HG03175 (cell line): ENCODE measurements at regions not wholly inside any gene's neighbourhood (a gene's known extent, or its start where the extent isn't known, plus 50 kb on each side); places are given as distances from the start of the nearest gene placed in this dataset.

ENCODE experiments used
- ATAC-seq: cut with Tn5 transposase; IDR thresholded peaks from one replicate; pipeline ENCODE4 v1.9.1; 2021; ENCODE audit warnings: mild to moderate bottlenecking, moderate library complexity; ENCODE audit not compliant: unreplicated experiment

DNA sequence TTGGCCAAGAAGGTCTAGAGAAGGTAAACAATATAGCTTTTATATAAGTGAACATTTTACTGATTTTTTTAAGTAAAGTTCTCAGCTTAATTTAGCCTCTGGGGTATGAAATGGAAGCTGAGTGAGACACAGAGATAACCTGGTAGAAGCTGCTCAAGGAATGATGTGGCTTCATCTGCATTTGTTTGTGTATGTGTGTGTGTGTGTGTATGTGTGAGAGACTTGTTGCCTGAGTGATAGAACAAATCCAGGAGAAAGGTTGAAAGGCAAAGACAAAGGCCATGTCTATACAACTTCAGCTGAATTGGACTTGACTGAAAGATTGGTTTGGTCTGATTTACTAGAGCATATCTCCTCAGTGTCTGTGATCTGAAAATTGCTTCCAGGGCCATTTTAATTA lies 63.6 kb downstream of the PCDH7 start:
- no peak for ATAC-seq

DNA sequence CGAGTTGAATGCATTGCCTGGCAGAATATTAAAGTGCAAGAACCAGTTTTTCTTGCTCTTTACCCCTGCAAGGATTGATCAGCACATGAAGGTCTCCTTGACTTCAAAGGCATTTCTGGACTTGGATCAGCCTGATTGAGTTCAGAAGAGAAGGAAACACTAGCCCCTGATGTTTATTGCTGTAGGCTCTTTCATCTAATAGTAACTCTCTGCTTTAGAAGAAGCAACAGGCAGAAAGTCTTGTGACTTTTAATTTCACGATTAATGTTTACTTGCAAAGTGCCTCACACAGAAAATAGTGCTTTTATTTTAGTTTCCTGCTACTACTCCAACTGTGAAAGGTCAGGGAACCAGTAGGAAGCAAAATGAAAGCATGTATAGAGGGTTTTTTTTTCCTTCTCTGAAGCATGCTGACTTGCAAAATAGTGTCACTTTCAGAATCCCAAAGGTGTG lies 69.1 kb downstream of the PCDH7 start:
- no peak for ATAC-seq

DNA sequence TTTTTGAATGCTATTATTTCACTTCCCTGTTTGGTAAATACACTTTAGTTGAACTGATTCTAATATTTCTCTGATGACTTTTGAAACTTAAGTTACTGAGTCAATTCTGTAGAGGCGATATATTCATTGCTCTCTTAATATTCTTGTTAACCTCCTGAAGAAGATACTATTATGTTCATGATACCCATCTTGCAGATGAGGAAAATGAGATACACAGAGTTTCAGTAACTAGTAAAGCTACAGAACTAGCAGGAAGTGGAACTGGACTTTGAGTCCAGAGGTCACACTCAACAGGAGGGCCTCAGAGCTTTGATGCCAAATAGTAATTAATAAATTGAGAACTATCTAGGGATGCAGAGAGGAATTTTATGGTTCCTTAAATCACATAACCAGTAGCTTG lies 70.0 kb downstream of the PCDH7 start:
- no peak for ATAC-seq

DNA sequence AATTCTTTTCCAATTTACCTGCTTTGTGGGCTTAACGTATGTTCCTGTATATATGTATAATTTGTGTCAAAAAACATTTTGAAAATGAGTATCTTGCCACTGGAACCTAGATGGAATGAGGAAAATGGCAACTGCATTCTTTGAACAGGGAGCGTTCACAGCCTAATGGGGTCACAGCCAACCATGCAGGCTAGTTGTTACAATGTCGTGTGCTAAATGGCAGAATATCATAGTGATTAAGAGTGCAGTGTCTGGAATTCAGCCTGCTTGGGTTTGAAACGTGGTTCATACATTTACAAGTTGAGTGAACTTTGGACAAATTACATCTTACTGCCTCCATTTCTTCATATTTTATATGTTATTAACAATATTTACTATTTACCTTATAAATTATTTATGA lies 70.8 kb downstream of the PCDH7 start:
- no peak for ATAC-seq

DNA sequence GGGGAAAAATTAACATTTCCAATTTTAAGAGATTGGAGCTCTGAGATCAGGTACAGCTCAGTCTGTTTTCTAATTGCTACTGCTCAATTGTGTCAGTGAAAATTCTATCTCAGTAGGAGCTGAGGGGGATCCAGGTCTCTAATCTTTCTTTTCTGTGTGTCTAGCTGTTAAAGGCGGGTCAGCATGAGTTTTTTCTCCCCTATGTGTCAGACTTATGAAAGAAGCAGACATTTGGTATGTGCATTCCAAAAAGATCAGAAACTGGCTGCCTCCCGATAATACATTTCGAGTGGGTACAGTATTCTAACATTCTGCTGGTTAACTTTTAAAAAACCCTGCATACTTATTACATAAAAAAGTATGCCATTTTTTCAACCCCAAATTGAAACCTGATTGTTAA lies 72.4 kb downstream of the PCDH7 start:
- ATAC-seq = no peak

DNA sequence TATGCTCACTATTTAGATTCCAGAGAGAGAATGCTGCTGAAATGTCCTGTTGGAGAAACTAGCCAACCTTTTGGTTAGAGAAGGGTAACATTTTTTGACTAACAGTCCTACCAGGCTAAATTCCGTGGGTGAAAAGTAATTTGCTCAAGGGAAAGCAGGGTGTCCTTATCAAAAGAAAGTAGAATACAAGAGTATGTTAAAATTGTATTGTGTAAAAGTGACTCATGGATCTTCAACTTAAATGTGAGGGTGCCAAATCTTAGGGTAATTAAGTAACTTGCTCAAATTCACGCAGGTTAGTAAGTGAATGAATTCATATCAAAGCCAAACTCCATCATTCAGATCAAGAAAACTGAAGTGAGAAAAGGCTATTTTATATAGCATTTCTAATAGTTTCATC lies 81.7 kb downstream of the PCDH7 start:
- ATAC-seq = no peak

DNA sequence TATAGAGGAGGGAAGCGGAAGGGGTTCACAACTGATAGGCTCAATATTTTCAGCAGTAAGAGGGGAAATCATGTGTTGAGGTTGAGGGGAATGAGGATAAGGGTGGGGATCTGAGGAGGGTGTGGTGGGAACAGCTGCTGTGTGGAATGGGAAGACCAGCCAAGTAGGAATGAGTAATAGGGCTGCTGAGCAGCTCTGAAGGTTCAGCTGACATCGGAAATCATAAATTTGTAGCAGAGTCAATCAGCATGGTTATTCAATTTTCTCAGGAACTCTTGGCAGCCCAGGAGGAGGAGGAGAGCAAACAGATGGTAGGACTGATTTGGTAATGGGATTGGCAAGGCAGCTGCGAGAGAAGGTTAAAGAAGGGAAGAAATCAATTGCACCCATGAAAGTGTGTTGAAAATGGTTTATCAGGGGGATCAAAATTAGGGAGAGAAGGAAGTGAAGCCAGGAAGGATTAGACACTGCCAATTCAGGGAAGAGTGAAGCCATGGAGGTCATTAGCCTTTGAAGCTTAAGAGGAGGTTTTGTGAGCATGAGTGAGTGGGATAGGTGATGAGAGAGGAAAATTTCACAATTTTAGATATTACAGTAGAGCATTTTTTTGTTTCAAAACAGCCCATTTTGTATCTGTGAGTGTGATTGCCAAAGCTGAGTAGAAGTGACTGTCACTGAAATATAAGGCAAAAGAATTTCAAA lies 82.6 kb downstream of the PCDH7 start:
- ATAC-seq = no peak

DNA sequence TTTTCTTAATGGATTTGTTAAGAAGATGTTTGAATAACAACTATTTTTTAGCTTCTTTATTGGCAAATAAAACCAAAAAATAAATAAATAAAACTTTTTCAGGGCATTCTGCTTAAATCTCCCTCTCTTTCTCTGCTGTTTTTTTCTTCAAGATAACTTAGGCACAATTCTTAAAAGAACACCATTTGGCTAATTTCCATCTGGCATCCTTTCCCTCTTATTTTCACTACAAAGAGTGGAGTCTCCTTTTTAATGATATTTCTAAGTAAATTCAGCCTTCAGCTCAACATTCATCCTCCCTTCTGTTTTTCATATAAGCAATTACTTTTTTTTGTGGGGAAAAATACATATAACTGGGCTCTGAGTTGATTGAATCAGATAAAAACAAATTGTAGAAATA lies 88.1 kb downstream of the PCDH7 start:
- no peak for ATAC-seq

DNA sequence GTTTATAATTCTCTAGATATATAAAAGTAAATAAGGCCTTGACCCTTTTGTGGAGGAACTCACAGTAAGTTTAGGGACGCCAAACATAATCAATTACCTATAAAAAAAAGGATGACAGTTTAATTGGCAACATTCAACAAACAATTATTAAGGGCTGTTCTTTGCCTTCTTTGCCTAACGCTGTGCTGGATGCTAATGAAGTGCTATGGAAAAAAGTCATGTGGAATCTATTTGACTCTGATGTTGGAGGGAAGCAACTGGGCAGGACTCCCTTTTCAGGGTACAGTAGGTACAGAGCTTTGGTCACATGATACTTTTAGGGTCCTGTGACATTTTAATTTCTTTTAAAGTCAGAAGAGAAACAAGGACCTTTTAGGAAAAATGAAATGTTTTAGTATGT lies 91.1 kb downstream of the PCDH7 start:
- ATAC-seq = no peak

DNA sequence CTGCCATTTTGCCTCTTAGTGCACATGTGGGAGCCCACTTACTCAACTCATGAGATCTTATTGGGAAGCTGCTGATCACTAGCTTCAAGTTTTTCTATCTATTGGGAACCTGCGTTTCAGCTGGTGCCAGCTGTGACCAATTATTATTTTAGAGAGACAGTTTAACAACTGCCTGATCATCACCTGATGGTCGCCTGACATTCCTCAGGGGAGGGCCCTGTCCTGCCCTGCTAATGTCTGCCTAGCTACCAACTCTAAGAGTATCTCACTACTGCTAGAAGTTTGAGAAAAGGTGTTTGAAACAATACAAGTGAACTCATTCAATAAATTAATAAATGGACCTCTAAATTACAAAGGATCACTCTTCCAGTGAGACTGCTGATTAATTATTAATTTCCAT lies 95.5 kb downstream of the PCDH7 start:
- ATAC-seq = no peak

DNA sequence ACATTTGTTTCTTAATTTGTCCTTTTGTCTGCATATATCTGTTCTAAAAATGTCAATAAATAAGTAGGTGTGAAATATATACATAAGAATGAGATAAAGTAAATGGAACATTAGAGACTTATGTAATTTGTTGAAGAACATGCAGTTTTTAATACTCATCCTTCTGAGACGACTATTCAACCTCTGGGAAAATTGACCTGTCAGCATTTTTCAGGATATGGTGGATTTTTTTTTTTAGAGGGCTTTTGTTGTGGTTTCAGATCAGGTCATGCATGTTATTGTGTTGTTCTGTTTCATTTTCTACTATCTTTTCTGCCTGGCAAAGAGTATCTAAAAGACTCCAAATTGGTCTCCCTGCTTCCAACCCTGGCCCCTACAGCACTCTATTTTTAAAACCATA lies 97.3 kb downstream of the PCDH7 start:
- ATAC-seq = no peak

DNA sequence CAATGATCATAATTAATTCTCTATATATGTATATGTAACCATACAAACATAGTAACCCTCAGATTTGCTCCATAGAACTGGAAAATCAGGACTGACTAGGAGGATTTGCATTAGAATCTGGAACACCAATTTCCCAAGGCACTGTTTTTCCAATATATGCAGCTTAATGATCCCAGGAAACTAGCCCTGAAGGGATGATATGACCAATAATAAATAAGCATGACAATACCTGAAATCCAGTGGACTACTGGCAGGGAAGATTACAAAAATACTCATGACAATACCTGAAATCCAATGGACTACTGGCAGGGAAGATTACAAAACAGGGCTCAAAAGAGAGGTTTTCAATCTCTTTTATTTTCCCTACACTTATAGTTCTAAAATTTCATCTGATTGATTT lies 98.4 kb downstream of the PCDH7 start:
- no peak for ATAC-seq

DNA sequence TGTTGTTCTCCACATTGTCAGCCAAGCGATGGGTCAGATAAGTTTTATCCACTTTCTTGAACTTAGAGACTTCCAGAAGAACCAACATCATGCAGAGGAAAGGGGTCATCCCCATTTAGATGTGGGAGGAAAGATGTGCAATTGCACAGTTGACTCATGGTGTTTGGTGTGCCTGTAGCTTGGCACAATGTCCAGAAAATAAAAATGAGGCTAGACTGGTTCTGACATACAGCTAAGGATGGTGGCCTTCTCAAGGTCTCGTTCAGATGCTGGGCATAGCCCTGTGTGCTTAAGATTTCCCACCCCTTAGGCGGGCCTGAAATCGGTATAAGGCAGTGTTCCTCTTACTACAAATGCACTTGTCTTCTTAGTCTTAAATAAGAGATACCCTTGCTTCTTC lies 101.1 kb downstream of the PCDH7 start:
- ATAC-seq = no peak

DNA sequence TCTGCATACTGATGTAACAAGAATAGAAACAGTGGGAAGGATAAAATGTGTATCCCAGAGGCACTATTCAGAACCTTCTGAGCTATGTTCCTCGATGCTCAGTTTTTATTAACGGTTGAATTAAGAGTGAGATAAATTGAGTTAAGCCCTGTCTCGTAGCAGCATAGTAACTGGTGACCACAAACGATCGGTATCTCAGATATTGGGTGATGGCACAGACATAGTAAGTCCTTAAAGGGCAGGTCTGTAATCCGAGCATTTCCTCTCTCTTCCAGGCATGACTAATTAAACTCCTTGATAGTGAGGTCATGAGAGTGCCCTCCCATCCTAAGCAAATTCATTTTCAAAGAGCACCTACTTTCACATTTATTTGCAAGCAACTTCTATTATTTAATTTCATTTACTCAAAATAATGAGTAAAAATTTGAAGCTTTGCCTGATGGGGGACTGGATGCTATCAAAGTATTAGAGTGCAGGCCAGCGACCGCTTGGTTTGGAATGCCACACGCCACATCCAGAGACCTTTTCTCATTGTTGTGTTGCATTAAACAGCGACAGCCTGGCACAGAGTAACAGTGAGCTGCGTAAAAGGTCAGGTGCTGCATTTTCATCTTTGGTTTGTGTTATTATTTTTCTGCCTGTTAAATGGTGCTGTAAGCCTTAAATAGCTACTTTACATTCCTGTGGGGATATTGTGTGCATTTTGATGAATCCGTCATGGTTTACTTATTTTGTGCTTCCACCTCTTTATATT lies 101.9 kb downstream of the PCDH7 start:
- ATAC-seq = no peak

DNA sequence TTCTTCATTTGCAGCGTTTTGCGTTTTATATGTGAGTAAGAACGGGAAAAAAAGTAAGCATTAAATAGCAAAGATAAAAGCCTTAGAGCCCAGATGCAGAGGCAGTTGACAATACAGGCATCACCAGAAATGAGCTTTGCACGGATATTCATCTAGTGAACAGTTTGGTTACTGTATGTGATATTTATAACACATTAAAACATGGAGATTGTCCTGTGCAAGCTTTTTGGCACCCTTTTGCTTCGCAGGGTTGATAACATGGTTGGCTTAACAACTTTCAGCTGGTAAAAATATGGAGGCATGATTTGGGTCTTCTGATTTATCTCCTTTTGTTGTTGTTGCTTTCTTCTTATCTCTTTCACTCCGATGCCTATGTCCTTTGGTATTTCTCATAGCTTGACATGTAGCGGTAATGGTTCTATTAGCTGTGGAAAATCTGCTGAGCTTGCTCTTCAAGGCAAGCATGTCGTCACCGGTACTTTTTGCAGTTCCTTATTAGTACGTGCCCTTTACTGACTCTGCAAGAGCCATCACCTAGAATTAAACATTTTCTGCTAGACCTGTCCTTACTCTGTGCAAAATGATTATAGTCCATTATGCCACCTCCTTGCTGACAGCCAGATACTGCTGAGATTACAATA lies 102.9 kb downstream of the PCDH7 start:
- no peak for ATAC-seq

DNA sequence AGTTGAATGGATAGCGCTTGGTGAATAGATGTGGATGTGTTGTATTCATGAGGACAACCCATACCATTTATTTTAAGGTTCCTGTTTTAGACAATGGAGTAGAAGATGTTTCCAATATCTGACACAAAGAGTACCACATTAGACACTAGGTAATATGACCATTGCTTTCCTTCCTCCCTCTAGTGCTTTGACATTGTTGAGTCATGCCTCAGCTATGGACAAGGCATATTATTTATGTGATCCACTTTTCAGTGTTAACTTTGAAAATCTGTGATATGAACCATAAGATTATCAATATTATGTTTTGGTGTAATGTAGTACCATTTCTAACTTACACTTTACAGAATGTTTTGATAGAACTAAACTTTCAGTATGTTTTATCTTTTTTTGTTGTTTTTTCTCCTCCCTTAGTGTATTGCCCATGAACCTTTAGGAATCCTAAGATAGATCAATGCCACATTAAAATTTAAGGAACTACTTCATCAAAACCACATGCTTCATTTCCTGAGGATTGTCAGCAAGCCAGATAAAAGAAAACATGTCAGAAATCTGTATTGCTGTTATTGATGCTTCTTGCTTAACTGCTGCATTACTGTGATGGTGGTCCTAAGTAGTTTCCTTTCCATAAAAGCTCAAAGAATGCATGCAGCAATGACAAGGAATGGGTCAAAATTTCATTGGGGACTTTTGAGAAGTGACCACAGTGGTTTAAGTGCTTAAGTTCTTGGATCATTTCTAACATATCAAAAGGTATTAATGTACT lies 105.0 kb downstream of the PCDH7 start:
- ATAC-seq = no peak

DNA sequence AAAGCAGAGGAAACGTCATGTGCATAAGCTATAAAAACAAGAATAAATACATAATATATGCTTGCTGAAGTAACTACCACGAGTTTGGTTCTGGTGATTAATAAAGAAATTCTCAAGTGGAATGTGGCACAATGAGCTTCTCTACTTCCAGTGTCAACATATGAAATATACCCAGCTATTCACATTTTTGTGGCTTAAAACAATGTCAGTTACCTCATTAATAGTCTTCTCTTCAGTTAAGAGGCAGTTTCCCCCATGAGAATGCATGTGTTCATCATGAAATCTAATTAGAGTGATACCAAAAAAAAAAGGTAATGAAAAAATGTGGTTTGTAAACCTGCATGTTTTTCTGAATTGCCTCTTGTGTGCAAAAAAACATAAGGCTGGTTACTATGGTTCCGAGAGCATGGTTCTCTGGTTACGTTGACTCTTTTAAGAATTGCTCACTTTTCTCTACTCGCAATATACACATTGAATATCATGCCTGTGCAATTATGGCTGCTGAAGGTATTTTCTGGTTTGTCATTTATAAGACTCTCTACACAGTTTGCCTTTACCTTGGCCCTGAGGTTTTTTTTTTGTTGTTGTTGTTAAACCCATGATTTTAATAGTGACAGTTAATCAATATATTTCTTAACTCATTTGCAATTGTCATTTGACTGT lies 108.2 kb downstream of the PCDH7 start:
- ATAC-seq = no peak

DNA sequence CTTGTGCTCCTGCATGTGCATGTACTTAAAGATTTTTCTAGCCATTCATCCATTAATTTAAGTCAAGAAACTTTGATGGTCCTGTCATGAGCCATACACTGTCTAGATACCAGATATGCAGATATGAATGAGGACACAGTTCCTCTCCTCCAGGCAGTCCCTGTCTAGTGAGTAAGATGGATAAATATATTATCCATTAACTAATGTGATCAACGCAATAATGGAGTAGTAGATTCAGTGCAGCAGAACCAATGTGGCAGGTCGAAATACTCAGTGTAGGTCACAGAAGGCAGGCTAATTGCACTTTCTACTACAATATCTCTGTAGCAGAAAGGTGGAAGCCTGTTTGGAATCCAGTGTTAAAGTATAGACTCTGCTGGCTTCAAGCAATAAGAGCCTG lies 112.5 kb downstream of the PCDH7 start:
- ATAC-seq = no peak

DNA sequence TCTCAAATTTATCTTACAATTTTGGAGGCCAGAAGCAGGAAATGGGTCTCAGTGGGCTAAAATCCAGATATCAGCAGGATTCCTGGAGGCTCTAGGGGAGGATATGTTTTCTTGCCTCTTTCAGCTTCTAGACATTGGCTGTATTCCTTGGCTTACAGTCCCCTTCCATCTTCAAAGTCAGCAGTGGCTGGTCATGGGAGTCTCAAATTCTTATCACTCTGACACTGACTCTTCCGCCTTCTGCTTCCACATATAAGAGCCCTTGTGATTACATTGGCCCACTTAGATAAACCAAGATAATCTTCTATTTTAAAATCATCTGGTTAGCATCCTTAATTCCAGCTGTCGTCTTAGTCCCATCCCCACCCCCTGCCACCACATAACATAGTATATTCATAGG lies 113.0 kb downstream of the PCDH7 start:
- ATAC-seq = no peak

DNA sequence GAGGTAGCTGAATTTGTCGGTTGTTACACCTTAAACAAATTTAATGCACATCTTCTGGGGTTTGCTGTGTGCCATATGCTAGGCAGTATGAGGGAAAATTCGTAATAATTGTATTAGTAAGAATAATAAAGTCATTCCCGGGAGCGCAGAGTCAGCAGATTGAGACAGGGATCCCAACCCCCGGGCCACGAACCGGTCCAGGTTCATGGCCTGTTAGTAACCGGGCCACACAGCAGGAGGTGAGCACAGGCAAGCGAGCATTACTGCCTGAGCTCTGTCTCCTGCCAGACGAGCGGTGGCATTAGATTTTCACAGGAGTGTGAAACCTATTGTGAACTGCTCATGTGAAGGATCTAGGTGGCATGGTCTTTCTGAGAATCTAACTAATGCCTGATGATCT lies 114.9 kb downstream of the PCDH7 start:
- no peak for ATAC-seq

DNA sequence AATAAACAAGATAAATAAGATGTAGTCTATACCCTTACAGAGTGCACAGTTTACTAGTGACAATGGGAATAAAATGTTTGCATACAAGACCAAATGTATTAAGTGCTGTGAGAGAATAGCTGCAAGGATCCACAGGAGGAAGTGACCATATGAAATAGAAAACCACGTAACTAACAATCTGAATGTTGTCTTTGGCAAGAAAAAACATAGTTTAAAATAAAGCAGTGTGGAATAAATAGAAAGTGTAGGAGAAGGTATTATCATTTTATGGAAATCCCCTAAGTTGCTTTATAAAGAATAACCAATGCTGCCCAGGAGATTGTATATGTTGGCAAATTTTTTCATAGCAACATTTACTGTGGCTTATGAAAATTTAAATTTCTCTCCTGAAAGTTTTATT lies 116.1 kb downstream of the PCDH7 start:
- no peak for ATAC-seq
